NCI-H1436 (cell line): ENCODE measurements at regions not wholly inside any gene's neighbourhood (a gene's known extent, or its start where the extent isn't known, plus 50 kb on each side); places are given as distances from the start of the nearest gene placed in this dataset.

Experiments used
- DNase-seq: peaks from one replicate; lab custom pipeline; 2025; lab: John Stamatoyannopoulos, UW

DNA sequence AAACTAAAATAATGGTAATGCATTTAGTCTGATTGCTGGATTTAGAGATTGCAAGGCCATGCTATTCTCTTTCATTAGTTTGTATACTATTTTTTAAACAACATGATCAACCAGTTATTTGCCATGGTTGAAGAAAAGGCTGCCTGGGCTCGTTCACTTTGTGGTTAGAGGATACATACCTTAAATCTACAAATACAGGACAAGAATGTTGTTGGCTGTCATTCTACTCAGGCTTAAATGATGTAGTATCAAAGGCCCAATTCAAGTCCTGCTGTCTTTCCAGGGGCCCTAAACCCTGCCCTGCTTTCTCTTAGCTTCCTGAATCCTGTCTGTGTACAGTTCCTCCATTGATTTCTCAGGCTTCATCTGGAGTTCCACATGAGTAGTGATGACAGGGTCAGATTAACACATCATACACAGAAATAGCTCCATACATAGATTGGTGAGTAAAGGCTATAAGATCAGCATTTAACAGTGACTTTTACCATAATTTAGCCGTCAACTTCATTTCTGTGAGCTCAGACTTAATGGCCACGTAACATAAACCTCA is 114.9 kb upstream of the GPRIN3 start:
- DNase-seq = no peak

- no peak for DNase-seq
These were observed 112.9 kb upstream of the GPRIN3 start for GRCh38 chr4:89420507-89420906.

DNA sequence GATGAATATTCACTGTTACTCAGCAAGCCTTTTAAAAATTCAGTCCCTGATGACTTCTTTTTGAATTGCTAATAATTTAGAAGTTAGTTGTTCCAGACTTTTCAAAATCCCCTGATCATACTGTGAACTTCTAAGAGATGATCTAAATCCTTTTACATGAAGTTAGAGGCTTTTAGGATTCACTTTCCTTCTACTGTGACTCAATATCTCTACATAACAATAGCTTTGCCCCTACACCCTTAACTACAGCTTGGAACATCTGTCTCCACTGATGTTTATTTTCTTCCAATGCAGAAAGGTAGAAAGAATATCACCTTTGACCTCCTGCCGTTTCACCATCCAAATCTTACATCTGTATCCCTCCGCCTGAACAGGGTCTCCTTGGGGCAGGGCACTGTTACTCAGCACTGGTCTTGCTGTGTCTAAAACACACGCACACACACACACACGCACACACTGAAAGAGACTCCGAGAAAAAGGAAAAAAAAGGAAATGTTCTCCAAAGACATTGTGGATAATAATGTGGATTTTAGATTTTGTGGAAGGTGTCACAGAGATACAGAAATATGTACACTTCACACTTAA is 111.6 kb upstream of the GPRIN3 start:
- DNase-seq = no peak

DNA sequence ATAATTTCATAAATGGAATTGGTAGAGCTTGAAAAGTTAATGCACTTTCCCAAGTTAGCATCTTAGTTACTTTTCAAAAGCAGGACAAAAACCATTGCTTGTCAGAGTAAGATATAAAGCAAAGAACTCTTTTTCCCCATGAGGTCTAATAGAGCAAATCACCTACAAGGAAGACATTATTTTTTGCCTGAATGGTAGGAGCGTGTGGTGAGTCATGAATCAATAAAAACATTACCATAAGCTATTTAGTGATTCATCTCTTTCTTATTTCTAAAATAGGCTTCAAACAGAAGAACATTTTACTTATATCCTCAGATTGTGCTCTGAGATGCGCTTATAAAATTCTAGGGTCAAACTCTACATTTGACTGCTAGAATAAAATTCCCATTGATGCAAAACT is 109.4 kb upstream of the GPRIN3 start:
- no peak for DNase-seq

GRCh38 chr4:89413518-89413917 is 105.9 kb upstream of the GPRIN3 start:
- DNase-seq = no peak

- no peak for DNase-seq
These were observed 104.1 kb upstream of the GPRIN3 start for GRCh38 chr4:89411539-89412309.

DNA sequence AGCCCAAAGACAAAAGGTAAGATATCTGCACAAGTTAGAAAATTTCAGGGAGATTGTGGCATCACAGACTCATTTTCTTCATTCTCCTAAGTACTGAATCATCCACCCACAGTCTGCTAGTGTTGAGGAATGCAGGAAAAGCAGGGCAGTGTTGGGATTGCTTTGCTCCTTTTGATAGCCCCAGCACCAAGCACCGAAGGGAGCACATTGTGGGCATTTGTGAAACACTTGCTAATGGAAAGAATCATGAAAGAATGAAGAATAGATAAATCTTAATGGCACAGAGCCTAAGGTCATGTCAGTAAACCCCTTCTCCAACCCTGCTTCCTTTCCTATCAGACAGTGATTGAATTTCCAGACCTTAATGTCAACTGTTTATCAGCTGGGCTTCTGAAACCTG is 103.1 kb upstream of the GPRIN3 start:
- DNase-seq = no peak

GRCh38 chr4:89404530-89404929 is 96.9 kb upstream of the GPRIN3 start:
- DNase-seq = no peak

DNA sequence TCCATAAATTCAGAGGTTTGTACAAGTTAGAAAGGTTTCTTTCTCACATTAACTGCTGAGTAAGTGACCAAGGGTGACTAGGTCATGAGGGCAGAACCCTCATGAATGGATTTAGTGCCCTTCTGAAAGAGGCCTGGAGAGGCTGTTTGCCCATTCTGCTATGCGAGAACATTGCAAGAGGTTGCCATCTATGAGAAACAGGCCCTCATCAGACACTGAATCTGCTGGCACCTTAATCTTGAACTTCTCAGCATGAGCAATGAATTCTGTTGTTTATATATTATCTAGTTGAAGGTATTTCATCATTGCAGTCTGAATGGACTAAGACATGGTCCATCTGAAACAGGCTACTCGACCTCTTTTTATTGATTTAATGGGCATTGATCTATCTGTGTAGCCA is 96.2 kb upstream of the GPRIN3 start:
- no peak for DNase-seq

DNA sequence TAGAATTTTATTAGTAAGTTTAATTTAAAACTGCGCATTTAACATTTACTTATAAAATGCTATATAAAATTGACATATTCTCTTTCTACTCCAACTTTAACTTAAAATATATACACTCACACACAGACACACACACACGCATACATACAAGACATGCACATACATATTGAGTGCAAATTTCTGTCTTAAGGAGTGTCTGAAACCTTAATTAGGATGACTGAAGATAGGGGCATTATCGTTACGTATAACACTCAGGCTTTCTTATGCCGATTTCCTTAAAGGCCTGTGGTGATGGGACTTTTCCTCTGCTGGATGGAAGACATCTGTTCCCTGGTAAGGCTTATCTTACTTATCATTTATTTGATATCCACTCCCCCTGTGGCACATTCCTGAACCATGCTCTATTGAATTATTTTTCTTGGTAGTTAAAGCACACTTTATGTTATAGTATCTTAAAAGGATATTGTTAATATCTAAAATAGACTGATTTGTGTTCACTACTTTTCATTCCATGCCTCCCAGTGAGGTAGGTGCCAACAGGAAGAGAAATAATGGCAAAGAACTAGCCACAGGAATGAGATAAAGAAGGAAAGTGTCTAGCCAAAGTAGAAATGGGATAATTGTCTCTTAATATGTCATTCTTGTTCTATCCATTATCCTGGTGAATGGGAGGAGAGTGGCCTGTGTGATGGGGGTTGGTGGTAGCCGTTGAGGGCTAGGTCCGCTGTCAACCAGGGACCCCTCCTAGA is 92.9 kb upstream of the GPRIN3 start:
- no peak for DNase-seq

- DNase-seq = no peak
These were observed 91.0 kb upstream of the GPRIN3 start for GRCh38 chr4:89398644-89399043.

- DNase-seq = no peak
These were observed 90.5 kb upstream of the GPRIN3 start for GRCh38 chr4:89398146-89398545.

- no peak for DNase-seq
These were observed 89.8 kb upstream of the GPRIN3 start for GRCh38 chr4:89397441-89397840.

DNA sequence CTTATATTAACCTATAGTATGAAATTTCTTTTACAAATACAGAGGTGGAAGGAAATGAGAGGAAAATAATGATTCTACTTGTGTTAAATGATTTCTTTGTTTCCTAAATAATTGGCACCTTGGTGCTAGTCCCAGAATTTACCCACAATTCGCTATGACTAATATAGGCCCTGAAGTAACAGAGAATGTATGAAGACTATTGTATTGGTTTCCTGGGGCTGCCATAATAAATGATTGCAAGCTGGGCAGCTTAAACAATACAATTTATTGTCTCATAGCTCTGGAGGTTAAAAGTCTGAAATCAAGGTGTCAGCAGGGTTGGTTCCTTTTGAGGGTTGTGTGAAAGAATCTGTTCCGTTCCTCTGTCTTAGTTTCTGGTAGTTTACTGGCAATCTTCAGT is 74.8 kb upstream of the GPRIN3 start:
- DNase-seq = no peak

GRCh38 chr4:89380980-89381379 is 73.4 kb upstream of the GPRIN3 start:
- DNase-seq = no peak

DNA sequence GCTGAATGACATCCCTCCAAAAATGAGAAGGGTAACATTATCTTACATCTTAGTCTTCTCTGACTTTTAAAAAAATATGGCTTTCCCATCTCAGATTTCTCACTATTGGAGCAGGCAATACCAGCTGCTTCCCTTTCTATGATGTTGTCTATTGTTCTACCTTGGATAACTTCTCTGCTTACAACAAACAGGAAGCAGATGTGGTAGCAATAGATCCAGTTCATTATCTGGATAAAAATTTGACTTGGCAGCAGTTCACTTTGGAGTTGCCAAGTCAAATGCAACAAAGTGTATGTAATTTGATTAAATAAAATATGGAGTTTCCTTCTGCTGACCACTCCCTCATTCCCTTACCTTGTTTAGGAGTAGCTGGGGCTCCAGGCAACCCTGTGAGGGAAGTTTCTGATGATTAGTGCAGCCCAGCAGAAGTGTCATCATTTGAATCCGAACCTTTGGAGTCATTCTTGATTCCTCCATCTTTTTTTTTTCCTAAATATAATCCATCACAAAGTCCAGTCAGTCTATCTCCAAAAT is 72.0 kb upstream of the GPRIN3 start:
- DNase-seq = no peak

DNA sequence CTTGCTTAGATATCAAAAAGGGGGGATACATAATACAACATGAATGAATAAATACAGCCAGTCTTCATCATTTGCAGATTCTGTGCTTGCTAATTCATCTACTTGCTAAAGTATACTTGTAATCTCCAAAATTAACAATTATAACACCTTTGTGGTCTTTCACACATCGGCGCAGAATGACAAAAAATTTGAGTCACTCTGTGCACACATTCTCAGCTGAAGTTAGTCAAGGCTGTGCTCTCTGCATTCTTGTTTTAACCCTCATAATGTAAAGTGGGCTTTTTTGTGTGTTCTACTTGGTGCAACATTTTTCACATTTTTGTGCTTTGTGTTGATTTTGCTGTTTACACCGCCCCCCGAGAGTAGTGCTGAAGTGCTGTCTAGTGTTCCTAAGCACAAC is 65.8 kb upstream of the GPRIN3 start:
- DNase-seq = no peak

DNA sequence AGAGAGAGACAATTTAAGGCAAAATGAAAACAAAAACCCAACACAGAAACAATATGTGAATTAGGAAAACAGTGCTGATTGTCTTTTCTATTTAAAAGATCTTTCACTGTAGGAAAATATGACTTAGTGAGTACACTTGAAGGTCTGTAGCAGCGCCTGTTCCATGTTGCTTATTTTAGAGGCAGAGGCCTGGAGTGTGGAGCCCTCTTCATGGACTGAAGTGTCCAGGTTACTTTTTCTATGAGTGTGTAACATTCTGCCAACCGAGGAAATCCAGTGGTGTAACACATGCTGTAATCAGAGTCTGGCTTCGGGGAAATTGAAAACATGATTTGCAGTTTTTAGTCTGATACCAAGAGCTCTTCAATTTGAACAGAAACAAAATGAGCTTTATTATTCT is 64.0 kb upstream of the GPRIN3 start:
- no peak for DNase-seq

- no peak for DNase-seq
These were observed 62.0 kb upstream of the GPRIN3 start for GRCh38 chr4:89369581-89369980.

- DNase-seq = no peak
These were observed 61.3 kb upstream of the GPRIN3 start for GRCh38 chr4:89368861-89369260.

DNA sequence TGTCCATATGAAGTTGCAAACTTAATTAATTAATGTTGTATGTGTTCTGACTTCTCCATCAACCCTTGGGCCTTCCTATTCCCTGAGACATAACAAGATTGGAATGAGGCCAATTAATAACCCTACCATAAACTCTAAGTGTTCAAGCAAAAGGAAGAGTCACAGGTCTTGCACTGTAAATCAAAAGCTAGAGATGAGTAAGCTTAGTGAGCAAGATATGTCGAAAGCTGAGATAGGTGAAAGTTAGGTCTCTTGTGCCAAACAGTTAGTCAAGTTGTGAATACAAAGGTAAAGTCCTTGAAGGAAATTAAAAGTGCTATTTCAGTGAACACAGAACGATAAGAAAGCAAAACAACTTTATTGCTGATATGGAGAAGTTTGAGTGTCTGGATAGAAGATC is 58.2 kb upstream of the GPRIN3 start:
- no peak for DNase-seq

- DNase-seq = no peak
These were observed 57.8 kb upstream of the GPRIN3 start for GRCh38 chr4:89365375-89365774.

DNA sequence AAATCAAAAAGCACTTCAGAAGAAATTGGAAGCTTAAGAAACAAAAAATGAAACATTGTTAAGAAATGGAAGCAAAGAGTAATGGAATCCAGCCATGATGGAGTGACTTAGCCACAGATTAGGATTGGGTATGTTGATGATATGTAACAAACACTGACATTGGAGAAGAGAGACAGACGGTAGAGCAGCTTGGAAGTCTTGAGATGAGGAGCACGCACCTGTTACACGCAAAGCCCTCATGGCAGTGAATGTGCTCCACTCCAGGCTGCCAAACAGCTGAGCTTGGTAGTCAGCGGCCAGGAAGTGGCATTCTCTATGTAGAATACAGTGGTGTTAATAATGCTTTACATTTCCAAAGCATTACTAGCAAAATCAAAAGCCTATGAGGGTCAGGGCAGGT is 56.9 kb upstream of the GPRIN3 start:
- DNase-seq = no peak
